ENCODE measurements at regions not wholly inside any gene's neighbourhood (a gene's known extent, or its start where the extent isn't known, plus 50 kb on each side); places are given as distances from the start of the nearest gene placed in this dataset.

DNA sequence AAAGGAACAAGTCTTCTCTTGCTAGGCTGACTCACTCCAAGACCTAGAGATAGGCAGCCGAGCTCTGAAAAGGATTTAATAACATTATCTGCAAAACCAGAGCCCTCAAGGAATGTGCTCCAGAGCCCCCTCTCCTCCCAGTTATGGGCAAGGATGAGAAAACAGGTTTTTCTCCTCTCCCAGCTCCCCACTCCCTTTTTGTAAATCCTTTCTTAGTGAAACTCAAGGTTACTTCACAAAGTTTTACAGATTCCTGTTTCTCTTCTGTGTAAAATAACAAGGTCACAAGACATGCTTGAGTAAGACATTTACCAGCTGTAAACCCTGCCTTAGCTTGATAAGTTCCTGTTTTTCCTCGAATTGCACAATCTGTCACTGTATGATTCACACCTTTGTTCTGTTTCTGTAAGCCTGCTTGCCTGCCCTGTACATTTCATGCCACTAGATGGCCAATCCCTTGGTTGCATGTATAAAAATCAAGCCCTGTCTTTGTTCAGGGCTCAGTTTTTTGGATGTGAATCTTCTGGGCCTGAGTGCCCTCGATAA is 489.4 kb downstream of the KCNA4 start:
- H3K27ac ChIP-seq (ENCODE audit: low read depth, low read length), result no peak overlapping the region
- H3K4me3 ChIP-seq (ENCODE audit: insufficient read depth, low read length, poor library complexity, severe bottlenecking), result no peak overlapping the region
- no peaks in the 10 kb centered on the region for H3K9me3 ChIP-seq (ENCODE audit: insufficient read depth, low read length)
- no peak overlapping the region for H2AFZ ChIP-seq (ENCODE audit: low read depth, low read length, severe bottlenecking)
- no peak overlapping the region for H3K4me2 ChIP-seq (ENCODE audit: low read depth, low read length, poor library complexity, severe bottlenecking)
- H3K36me3 ChIP-seq (ENCODE audit: low read length), result no peaks in the 10 kb centered on the region
- H3F3A ChIP-seq (ENCODE audit: insufficient read depth), result no peaks in the 10 kb centered on the region
- H3K9me2 ChIP-seq (replicated peaks; ENCODE audit: insufficient read depth, low read length), result no peaks in the 10 kb centered on the region
- TF ChIP-seq EZH2phosphoT487 (conservative IDR thresholded peaks at IDR 0.05; ENCODE audit: low read length) (no peak), CTCF (IDR thresholded peaks at IDR 0.05; ENCODE audit: insufficient read depth, low read length, poor library complexity, severe bottlenecking) (no peak)
- no peaks in the 10 kb centered on the region for H3K79me2 ChIP-seq (ENCODE audit: insufficient read depth, low read length)
- no peak overlapping the region for H3K9ac ChIP-seq (ENCODE audit: low read length)
- no peaks in the 10 kb centered on the region for H4K20me1 ChIP-seq (ENCODE audit: low read depth, low read length)
- no peaks in the 10 kb centered on the region for H3K27me3 ChIP-seq (ENCODE audit: low read length)

DNA sequence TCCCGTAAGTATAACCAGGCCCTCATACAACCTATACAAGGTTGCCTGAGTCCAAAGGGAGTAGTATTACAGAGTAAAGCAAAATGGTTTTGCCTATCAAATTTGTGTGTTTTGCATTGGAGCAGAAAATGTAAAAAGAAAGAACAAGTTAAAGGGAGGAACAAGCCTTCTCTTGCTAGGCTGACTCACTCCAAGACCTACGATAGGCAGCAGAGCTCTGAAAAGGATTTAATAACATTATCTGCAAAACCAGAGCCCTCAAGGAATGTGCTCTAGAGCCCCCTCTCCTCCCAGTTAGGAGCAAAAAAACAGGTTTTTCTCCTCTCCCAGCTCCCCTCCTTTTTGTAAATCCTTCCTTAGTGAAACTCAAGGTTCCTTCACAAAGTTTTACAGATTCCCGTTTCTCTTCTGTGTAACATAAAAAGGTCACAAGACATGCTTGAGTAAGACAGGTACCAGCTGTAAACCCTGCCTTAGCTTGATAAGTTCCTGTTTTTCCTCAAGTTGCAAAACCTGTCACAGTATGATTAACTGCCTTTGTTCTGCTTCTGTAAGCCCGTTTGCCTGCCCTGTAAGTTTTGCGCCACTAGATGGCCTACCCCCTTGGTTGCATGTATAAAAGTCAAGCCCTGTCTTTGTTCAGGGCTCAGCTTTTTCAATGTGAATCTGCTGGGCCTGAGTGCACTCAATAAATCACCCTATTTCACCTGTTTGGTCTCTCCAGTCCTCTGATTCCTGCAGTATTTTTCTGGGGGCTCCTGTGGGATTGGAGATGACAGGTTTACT is 498.2 kb downstream of the KCNA4 start:
- Histone ChIP-seq H3K27ac (ENCODE audit: low read depth, low read length) (peak overlapping the region; percentile 61), H3K27me3 (ENCODE audit: low read length) (no peaks in the 10 kb centered on the region), H2AFZ (ENCODE audit: low read depth, low read length, severe bottlenecking) (peak overlapping the region; percentile 5), H3K4me3 (ENCODE audit: insufficient read depth, low read length, poor library complexity, severe bottlenecking) (no peak overlapping the region), H3F3A (ENCODE audit: insufficient read depth) (no peaks in the 10 kb centered on the region), H3K36me3 (ENCODE audit: low read length) (no peaks in the 10 kb centered on the region), H3K4me2 (ENCODE audit: low read depth, low read length, poor library complexity, severe bottlenecking) (peak overlapping the region; percentile 40), H4K20me1 (ENCODE audit: low read depth, low read length) (no peaks in the 10 kb centered on the region), H3K9me3 (ENCODE audit: insufficient read depth, low read length) (peaks cover 6% of the 10 kb centered on the region; the same call in 1 of the 2 replicates), H3K79me2 (ENCODE audit: insufficient read depth, low read length) (no peaks in the 10 kb centered on the region), H3K9me2 (replicated peaks; ENCODE audit: insufficient read depth, low read length) (no peaks in the 10 kb centered on the region), H3K9ac (ENCODE audit: low read length) (no peak overlapping the region)
- TF ChIP-seq CTCF (IDR thresholded peaks at IDR 0.05; ENCODE audit: insufficient read depth, low read length, poor library complexity, severe bottlenecking), result peak; percentile 16
- TF ChIP-seq EZH2phosphoT487 (conservative IDR thresholded peaks at IDR 0.05; ENCODE audit: low read length), result no peak

- Histone ChIP-seq H3F3A (ENCODE audit: insufficient read depth) (no peaks in the 10 kb centered on the region), H3K9me2 (replicated peaks; ENCODE audit: insufficient read depth, low read length) (no peaks in the 10 kb centered on the region; the same call in 1 of the 2 replicates), H3K4me3 (ENCODE audit: insufficient read depth, low read length, poor library complexity, severe bottlenecking) (no peak overlapping the region), H3K9me3 (ENCODE audit: insufficient read depth, low read length) (no peaks in the 10 kb centered on the region), H3K9ac (ENCODE audit: low read length) (no peak overlapping the region), H4K20me1 (ENCODE audit: low read depth, low read length) (no peaks in the 10 kb centered on the region), H2AFZ (ENCODE audit: low read depth, low read length, severe bottlenecking) (no peak overlapping the region), H3K79me2 (ENCODE audit: insufficient read depth, low read length) (no peaks in the 10 kb centered on the region), H3K27ac (ENCODE audit: low read depth, low read length) (no peak overlapping the region), H3K4me2 (ENCODE audit: low read depth, low read length, poor library complexity, severe bottlenecking) (no peak overlapping the region), H3K36me3 (ENCODE audit: low read length) (no peaks in the 10 kb centered on the region), H3K27me3 (ENCODE audit: low read length) (no peaks in the 10 kb centered on the region)
- TF ChIP-seq CTCF (IDR thresholded peaks at IDR 0.05; ENCODE audit: insufficient read depth, low read length, poor library complexity, severe bottlenecking), result no peak
- no peak for TF ChIP-seq EZH2phosphoT487 (conservative IDR thresholded peaks at IDR 0.05; ENCODE audit: low read length)
Observed at GRCh38 chr11:29511394-29511793, 505.4 kb downstream of the KCNA4 start.

Data from SU-DHL-6 (cell line).